K562 (cell line): ENCODE measurements at regions not wholly inside any gene's neighbourhood (a gene's known extent, or its start where the extent isn't known, plus 50 kb on each side); places are given as distances from the start of the nearest gene placed in this dataset.
"Not testable (repeated sequence)": the region's sequence is repeated elsewhere in the genome, so short reads cannot be mapped to it uniquely, and the experiment has no call there.

Experiments
- ETV6 ChIP-seq, 3 experiments: fragments of 150-350 bp in 1 of 3; sonication (generic) in 1 of 3; formaldehyde crosslinking in 1 of 3; IDR thresholded peaks; 2 replicates each; pipeline versions ENCODE4 v1.6.1 to v1.8.0; 2014 to 2022; ENCODE audit warnings: borderline replicate concordance in 2 of 3, low read depth in 2 of 3, antibody characterized with exemption in 1 of 3, low read length in 1 of 3, mild to moderate bottlenecking in 1 of 3, missing genetic modification reagents in 1 of 3
- NR2C1 ChIP-seq, 2 experiments: fragments of 450-650 bp; IDR thresholded peaks; 2 replicates each; pipeline ENCODE4 v1.6.1; 2017; ENCODE audit warnings: mild to moderate bottlenecking in 2 of 2, antibody characterized with exemption in 1 of 2, inconsistent platforms in 1 of 2, missing compliant biosample characterization in 1 of 2, missing genetic modification characterization in 1 of 2
- PML ChIP-seq: IDR thresholded peaks from 2 replicates; pipeline ENCODE4 v1.6.1; 2012; ENCODE audit warnings: low read length, inconsistent platforms
- ZNF217 ChIP-seq: sonication (generic); formaldehyde crosslinking; IDR thresholded peaks from 2 replicates; pipeline ENCODE4 v1.8.0; 2022; ENCODE audit warnings: mild to moderate bottlenecking, missing genetic modification reagents

DNA sequence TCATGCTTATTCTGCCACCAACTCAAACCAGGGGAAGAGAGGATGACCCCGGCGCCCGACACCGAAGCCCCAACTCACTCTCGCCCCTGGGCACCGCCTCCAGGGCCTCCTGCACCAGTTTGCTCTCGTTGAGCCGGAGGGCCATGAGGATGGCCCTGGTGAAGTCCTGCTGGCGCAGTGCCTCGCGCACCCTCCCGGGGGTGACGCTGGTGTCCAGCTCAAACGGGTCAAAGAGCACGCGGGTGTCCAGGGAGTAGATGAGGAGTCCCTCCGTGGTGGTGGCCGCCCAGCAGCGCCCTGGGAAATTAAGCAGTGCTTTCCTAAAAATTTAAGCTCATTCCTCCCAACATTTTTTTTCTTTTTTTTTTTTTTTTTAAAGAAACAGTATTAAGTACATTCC lies 5387.6 kb upstream of the TPTE start:
- TF ChIP-seq ZNF217 (CRISPR knock-in tag); ETV6 (IDR thresholded peaks at IDR 0.05; ENCODE audit: borderline replicate concordance in 1 of 2, low read depth in 2 of 2, low read length in 1 of 2); ETV6 (CRISPR knock-in tag; IDR thresholded peaks at IDR 0.05; ENCODE audit: borderline replicate concordance); PML; NR2C1 (IDR thresholded peaks at IDR 0.05); NR2C1 (tag; IDR thresholded peaks at IDR 0.05): not testable (repeated sequence)
